ENCODE measurements at regions not wholly inside any gene's neighbourhood (a gene's known extent, or its start where the extent isn't known, plus 50 kb on each side); places are given as distances from the start of the nearest gene placed in this dataset.

- no peak overlapping the region for H3K18ac ChIP-seq (ENCODE audit: extremely low read depth, low read length)
- H3K4me2 ChIP-seq (ENCODE audit: insufficient read depth in 1 of 2, low read depth in 2 of 2, low read length in 2 of 2): peak overlapping the region; percentile 37 to 65
- H4K8ac ChIP-seq (ENCODE audit: extremely low read depth, insufficient read depth, low read length): peak overlapping the region; percentile 3; the same call in 1 of the 2 replicates
- no peak overlapping the region for H2BK20ac ChIP-seq (ENCODE audit: low read length)
- H3K79me2 ChIP-seq (ENCODE audit: control insufficient read depth in 1 of 2, insufficient read depth in 2 of 2, low read length in 2 of 2): no peaks in the 10 kb centered on the region
- no peaks in the 10 kb centered on the region; a peak in 2 of 7 replicates for H3K4me1 ChIP-seq (replicated peaks in 1 of 4; ENCODE audit: control insufficient read depth in 3 of 4, insufficient read depth in 4 of 4, low read length in 3 of 4)
- H2AK5ac ChIP-seq (ENCODE audit: low read depth, low read length): no peak overlapping the region
- H3K14ac ChIP-seq (ENCODE audit: insufficient read length): no peak overlapping the region
- no peak for FAIRE-seq
- H4K5ac ChIP-seq (ENCODE audit: insufficient read length, low read depth, low read length): no peak overlapping the region
- H2AFZ ChIP-seq (ENCODE audit: low read length): peak overlapping the region; percentile 76; the same call in 1 of the 2 replicates
- no peak overlapping the region for H2BK5ac ChIP-seq (ENCODE audit: low read depth, low read length)
- CTCF ChIA-PET (ENCODE audit: partially characterized antibody): interaction anchor here (0.6 to 3.6 kb wide), 46 partner anchors 10 to 438 kb away, joined by 3 to 23 read pairs (median 3); no protein-coding TSS in a partner anchor
- H3K4ac ChIP-seq (replicated peaks; ENCODE audit: insufficient read length, low read depth, low read length): no peak overlapping the region
- no peak overlapping the region for H4K91ac ChIP-seq (replicated peaks; ENCODE audit: insufficient read length, low read length)
- H4K20me1 ChIP-seq (replicated peaks in 1 of 2; ENCODE audit: control insufficient read depth in 1 of 2, insufficient read depth in 2 of 2, low read length in 2 of 2): peaks cover 0 to 2% of the 10 kb centered on the region in 2 experiments
- peak overlapping the region in 3 of 4 experiments; percentile 12 to 50 (median 32); a peak in 4 of 8 replicates for H3K4me3 ChIP-seq (ENCODE audit: extremely low read depth in 1 of 4, insufficient read depth in 2 of 4, low read depth in 3 of 4, low read length in 4 of 4)
- no peaks in the 10 kb centered on the region for H3K36me3 ChIP-seq (ENCODE audit: control insufficient read depth in 2 of 4, insufficient read depth in 4 of 4, low read length in 3 of 4)
- TF ChIP-seq JUND (IDR thresholded peaks at IDR 0.05; ENCODE audit: low read length) (no peak), CBX8 (IDR thresholded peaks at IDR 0.05; ENCODE audit: borderline replicate concordance, low read depth, low read length) (no peak), KDM4A (IDR thresholded peaks at IDR 0.05; ENCODE audit: low read depth, low read length, severe bottlenecking) (peak; percentile 35), POU5F1 (IDR thresholded peaks at IDR 0.05; ENCODE audit: low read depth, low read length) (no peak)
- H3K79me1 ChIP-seq (ENCODE audit: low read depth, low read length): no peaks in the 10 kb centered on the region
- H2BK15ac ChIP-seq (ENCODE audit: low read length): no peak overlapping the region
- no peaks in the 10 kb centered on the region for H3K23me2 ChIP-seq (ENCODE audit: low read depth, low read length)
- peaks cover 0 to 2% of the 10 kb centered on the region in 2 experiments; a peak in 1 of 4 replicates for H3K9me3 ChIP-seq (ENCODE audit: insufficient read depth in 2 of 2, low read depth in 1 of 2, low read length in 1 of 2)
- H3K9ac ChIP-seq (replicated peaks in 1 of 4; ENCODE audit: extremely low read depth in 1 of 4, low read depth in 3 of 4, low read length in 3 of 4): no peak overlapping the region
- DNase-seq (ENCODE audit: low read depth in 1 of 2, low spot score in 2 of 2): no peak
- POLR2A ChIA-PET (ENCODE audit: partially characterized antibody): interaction anchor here (1.2 kb wide), 1 partner anchor 221 kb away, joined by 3 read pairs; no protein-coding TSS in a partner anchor
- WGBS, 2 experiments (ENCODE audit: extremely low coverage in 1 of 2, insufficient coverage in 1 of 2, insufficient read length in 1 of 2, insufficient replicate concordance in 2 of 2, low coverage in 1 of 2, low lambda C conversion rate in 2 of 2, missing lambda C conversion rate in 1 of 2): 47% methylated on average over 11 of the region's 11 CpGs; no CpG with 5 or more reads in 1 of the 2 experiments
- H3K56ac ChIP-seq (replicated peaks; ENCODE audit: insufficient read length, low read depth, low read length): no peak overlapping the region
- no peak overlapping the region for H3K23ac ChIP-seq (ENCODE audit: insufficient read length)
- H2BK12ac ChIP-seq (ENCODE audit: low read depth, low read length): 0 out of 2 replicates have a peak overlapping the region, but pooled peaks have one; percentile 39
- H3K27ac ChIP-seq (ENCODE audit: low read depth, low read length): no peak overlapping the region
- peaks cover 18 to 57% (median 50%) of the 10 kb centered on the region in 4 experiments for H3K27me3 ChIP-seq (replicated peaks in 1 of 4; ENCODE audit: control insufficient read depth in 3 of 4, extremely low read depth in 1 of 4, insufficient read depth in 3 of 4, low read length in 3 of 4)
- H2BK120ac ChIP-seq (replicated peaks; ENCODE audit: low read depth, low read length): no peak overlapping the region
Observed at GRCh38 chr5:171630350-171631065, 155.1 kb upstream of the SMIM23 start.

All from H1 (cell line).